Activated CD8-positive, alpha-beta memory T cell treated with anti-CD3 and anti-CD28 coated beads, Interleukin-2, amount 50 U/mL, for 48 hours (primary cell): ENCODE measurements at regions not wholly inside any gene's neighbourhood (a gene's known extent, or its start where the extent isn't known, plus 50 kb on each side); places are given as distances from the start of the nearest gene placed in this dataset.
"Not testable (repeated sequence)": the region's sequence is repeated elsewhere in the genome, so short reads cannot be mapped to it uniquely, and the experiment has no call there.

Experiments used
- DNase-seq: peaks from one replicate; pipeline ENCODE4 v3.0.0-alpha.2; 2020

DNA sequence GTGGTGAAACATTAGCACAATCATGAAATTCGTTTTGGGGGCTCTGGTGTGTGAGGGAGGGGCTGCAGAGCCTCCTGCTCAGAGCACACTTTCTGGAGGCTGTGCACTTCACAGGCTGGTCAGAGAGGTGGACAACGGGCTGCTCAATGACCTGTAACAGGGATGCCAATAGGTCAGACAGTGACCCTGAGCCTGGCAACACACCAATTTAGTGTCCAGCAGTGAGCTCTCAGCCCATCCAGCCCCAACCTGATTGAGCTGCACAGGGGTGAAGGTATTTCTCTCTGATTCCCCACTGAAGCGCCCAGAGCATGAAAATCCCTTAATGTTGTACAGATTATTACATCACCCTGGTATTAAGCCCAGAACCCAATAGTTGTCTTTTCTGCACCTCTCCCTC lies 191.3 kb upstream of the ZNF32 start:
- DNase-seq, result no peak

DNA sequence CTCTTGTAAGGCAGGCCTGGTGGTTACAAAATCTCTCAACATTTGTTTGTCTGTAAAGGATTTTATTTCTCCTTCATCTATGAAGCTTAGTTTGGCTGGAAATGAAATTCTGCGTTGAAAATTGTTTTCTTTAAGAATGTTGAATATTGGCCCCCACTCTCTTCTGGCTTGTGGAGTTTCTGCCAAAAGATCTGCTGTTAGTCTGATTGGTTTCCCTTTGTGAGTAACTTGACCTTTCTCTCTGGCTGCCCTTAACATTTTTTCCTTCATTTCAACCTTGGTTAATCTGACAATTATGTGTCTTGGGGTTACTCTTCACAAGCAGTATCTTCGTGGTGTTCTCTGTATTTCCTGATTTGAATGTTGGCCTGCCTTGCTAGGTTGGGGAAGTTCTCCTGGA lies 186.1 kb upstream of the ZNF32 start:
- DNase-seq, result not testable (repeated sequence)

- no peak for DNase-seq
Measured at GRCh38 chr10:43827853-43828252, 179.2 kb upstream of the ZNF32 start.

GRCh38 chr10:43825984-43826383 lies 177.3 kb upstream of the ZNF32 start:
- DNase-seq, result no peak

GRCh38 chr10:43825421-43825820 lies 176.7 kb upstream of the ZNF32 start:
- DNase-seq, result no peak

DNA sequence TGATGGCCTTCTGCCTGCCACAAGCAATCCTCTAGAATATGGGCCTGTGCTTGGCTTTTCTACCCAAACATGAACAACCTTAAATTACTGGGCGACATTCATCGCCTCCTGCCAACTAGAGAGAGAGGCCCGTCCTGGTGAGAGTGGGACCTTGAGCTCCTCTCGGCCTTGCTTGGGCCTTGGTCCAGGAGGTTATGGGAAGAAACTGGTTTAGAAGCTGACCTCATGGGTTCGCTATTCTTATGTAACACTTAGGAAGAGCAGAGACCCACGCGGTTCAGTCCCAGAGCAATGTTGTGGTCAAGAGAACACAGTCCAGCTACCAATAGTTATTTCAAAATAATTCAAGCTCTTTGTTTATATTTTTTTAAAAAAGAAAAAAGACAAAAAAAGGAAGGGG lies 176.3 kb upstream of the ZNF32 start:
- no peak for DNase-seq

GRCh38 chr10:43822631-43823580 lies 174.2 kb upstream of the ZNF32 start:
- no peak for DNase-seq

GRCh38 chr10:43821103-43821502 lies 172.4 kb upstream of the ZNF32 start:
- no peak for DNase-seq

GRCh38 chr10:43820663-43821062 lies 172.0 kb upstream of the ZNF32 start:
- no peak for DNase-seq

DNA sequence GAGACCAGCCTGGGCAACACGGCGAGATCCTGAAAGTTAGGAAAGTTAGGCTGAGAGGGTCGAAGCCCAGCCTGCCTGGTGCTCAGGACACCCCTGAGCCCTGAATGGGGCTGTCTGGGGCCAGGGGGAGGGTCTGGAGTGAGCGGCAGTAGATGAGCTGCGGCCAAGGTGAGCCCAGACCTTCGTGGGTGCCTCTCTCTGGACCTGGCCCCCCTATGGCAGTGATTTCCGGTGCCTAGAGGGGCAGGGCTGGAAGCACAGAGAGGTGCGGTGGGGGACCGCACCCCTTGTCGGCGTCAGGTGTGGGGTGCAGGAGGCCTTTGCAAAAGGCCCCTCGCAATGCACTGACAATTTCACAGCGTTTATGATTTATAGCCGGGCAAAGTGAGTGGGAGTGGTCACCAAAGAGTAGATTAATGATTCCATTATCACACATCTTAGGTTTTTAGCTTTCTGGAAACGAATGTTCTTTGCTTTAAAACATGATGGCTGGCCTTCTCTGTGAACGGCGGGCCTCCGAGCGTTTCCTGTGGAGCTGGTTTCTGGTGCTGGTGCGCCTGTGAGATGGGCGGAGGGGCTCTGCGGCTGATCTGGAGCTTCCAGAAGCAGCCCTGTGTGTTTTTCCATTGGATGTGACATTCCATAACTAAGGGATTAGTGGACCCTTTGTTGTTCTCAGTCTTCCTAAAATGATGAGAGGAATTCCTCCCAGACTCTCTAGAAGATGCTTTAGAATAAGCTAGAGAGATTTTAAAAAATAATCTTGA lies 171.0 kb upstream of the ZNF32 start:
- DNase-seq, result no peak

DNA sequence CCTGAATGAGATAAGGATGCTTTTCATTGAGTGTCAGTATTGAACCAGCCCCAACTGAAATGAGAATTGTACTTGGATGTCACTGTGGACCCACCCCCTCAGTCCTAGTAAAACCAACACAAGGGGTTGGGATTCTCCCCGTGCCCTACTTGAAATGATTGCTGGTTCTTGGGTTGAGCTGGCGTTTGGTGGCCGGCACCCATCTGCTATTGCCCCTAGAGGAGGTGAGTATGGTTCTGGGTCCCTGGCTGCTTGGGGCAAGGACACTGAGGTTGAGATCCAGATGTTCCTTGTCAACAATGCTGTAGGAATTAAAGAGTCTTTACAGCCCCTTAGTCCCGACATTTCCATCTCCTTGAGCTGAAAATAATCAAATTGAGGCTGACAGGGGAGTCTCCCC lies 170.0 kb upstream of the ZNF32 start:
- no peak for DNase-seq

- no peak for DNase-seq
Measured at GRCh38 chr10:43817368-43817767, 168.7 kb upstream of the ZNF32 start.

DNA sequence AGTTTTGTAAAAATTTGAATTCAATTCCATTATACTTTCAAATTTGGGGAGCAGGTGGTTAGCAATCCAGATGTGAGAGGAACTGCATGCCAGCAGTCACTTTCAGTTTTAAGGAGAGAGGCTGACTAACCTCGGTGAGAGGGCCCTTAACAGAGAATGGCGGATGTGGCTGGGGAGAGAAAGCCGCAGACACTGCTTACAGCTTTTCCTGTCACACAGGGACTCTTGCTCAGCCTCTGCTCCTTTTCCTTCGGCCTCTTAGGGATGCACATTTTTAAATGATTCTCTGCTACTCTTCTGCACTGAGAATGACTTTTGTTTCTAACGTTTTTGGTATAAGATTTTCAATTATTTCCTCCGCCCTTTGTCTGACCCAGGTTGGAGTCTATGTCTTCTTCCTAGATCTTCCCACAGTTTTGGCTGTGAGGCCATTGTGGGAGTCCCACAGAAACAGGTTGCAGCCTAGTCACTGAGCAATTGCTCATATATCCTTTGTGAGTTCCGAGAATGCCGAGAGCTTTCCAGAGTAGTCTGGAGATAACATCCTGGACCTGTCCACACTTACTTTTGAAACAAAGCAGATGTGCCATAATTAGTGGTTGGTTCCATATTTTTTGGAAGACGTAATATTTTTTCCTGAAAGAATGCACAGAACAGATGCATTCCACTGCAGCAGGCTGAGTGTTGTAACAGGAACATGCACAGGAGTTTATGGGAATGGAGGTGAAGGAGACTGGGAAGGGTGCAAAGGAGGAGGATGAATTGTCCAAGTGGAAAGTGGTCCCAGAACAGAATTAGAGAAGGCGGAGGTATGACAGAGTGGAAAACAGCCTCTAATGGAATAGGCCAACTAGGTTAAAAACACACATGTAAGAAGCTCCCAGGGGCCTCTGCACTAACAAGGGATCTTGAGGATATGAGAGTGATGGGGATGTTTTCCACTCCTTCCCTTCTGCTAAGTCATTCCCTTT lies 168.0 kb upstream of the ZNF32 start:
- peak; percentile 78 for DNase-seq

- no peak for DNase-seq
Measured at GRCh38 chr10:43815181-43815885, 166.7 kb upstream of the ZNF32 start.

- no peak for DNase-seq
Measured at GRCh38 chr10:43814663-43815062, 166.0 kb upstream of the ZNF32 start.

DNA sequence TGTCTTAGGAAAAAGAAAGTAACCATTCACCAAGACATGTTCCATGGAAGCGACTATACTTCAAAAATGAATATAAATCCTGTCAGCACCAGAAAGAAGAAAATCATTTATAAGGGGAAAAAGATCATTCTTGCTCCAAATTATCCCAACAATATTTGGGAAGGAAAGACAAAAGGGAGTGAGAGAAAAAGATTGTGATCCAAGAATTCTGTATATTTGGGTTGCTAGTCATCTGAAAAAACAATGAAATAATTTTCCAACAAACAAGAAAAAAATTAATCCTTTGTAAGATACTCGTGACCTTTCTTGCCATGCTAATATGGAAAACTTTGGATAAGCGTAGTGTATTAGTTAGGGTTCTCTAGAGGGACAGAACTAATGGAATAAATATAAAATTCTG lies 163.2 kb upstream of the ZNF32 start:
- DNase-seq, result no peak

DNA sequence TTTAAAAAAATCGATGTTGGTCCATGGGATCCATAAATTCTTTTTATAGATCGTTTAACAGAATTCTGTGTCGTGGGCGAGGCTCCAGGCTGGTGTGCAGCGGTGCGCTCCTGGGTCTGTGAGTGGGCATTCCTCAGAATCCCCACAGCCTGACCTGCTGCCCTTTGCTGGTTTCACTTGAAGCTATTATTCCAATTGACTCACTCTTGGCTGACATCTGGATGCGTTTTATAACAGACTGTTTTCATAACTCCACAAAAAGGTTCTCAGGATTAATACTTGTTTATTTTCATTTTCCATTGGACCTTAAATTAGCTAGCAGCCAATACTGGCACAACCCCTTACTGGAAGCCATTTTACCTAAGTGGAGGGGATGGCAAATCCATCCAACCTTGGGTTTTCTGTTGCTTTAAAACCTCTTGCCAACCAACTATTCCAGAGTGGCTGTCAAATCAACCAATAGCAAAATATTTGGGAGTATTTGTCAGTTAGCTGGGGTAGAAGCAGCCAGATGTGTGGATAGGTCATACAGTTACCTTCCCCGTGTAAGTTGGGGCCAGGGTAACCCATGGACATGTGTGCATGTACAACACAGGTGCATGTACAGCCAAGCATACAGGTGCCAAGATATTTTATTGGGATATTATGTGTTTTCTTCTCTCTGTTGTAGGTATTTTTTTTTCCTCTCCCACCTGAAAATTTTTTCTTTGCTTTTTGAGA lies 160.7 kb upstream of the ZNF32 start:
- DNase-seq, result no peak

GRCh38 chr10:43808136-43808535 lies 159.5 kb upstream of the ZNF32 start:
- no peak for DNase-seq

- no peak for DNase-seq
Measured at GRCh38 chr10:43806831-43807640, 158.4 kb upstream of the ZNF32 start.

- no peak for DNase-seq
Measured at GRCh38 chr10:43803791-43804190, 155.1 kb upstream of the ZNF32 start.
